Heart right ventricle (tissue), 16 donors: ENCODE measurements at regions not wholly inside any gene's neighbourhood (a gene's known extent, or its start where the extent isn't known, plus 50 kb on each side); places are given as distances from the start of the nearest gene placed in this dataset.

Experiments used
- ATAC-seq, 8 donors: fragments of 200-7000 bp; cut with Tn5 transposase; one replicate each; pipeline ENCODE4 v1.9.1; 2020; ENCODE audit warnings: mild to moderate bottlenecking in 8 of 8, moderate library complexity in 8 of 8, moderate number of reproducible peaks in 1 of 8
- DNase-seq, 2 donors: peaks; one replicate each; pipeline ENCODE4 v3.0.0-alpha.2; 2020
- H3K27ac ChIP-seq, 10 donors: fragments of 200-600 bp; sonication (generic) in 2 of 10; one replicate each; pipeline versions ENCODE4 v1.5.0 to v1.8.0; 2020 to 2022; ENCODE audit warnings: mild to moderate bottlenecking in 3 of 10
- H3K27me3 ChIP-seq, 7 donors: fragments of 200-600 bp; one replicate each; pipeline ENCODE4 v1.8.0; 2021 to 2022; ENCODE audit warnings: mild to moderate bottlenecking in 2 of 7
- H3K36me3 ChIP-seq, 9 donors: fragments of 200-600 bp; sonication (generic) in 1 of 9; one replicate each; pipeline versions ENCODE4 v1.5.0 to v1.8.0; 2020 to 2022; ENCODE audit warnings: mild to moderate bottlenecking in 2 of 9
- H3K4me1 ChIP-seq, 9 donors: fragments of 200-600 bp; sonication (generic) in 1 of 9; one replicate each; pipeline versions ENCODE4 v1.5.0 to v1.8.0; 2020 to 2022; ENCODE audit warnings: mild to moderate bottlenecking in 4 of 9
- H3K4me3 ChIP-seq, 10 donors: fragments of 200-600 bp; sonication (generic) in 2 of 10; one replicate each; pipeline versions ENCODE4 v1.5.0 to v1.8.0; 2020 to 2022; ENCODE audit warnings: mild to moderate bottlenecking in 7 of 10, moderate library complexity in 2 of 10
- H3K9me3 ChIP-seq, 11 donors: fragments of 200-600 bp in 10 of 11; sonication (generic) in 2 of 11; one replicate each; pipeline versions ENCODE4 v1.5.0 to v1.8.0; 2013 to 2022; ENCODE audit warnings: mild to moderate bottlenecking in 2 of 11, control low read depth in 1 of 11, moderate library complexity in 1 of 11
- WGBS, 2 donors: extraction: QIAGEN DNeasy Blood & Tissue Kit; methylation state at CpG; one replicate each; pipeline ENCODE4 v1.1.7; 2013; ENCODE audit warnings: inconsistent platforms in 1 of 2; 5-methylcytosine and 5-hydroxymethylcytosine counted together
- intact Hi-C, 10 donors: fragments of 100-400 bp; cut with DNase I; formaldehyde crosslinking; loops; one replicate each; pipeline versions ENCODE4 v1.11.1 to v1.14.2; 2022
- TF ChIP-seq, protein P1 (sequence below), 9 donors: fragments of 200-600 bp; sonication (generic) in 2 of 9; IDR thresholded peaks; one replicate each; pipeline versions ENCODE4 v1.5.0 to v1.8.0; 2021 to 2022; ENCODE audit warnings: antibody characterized with exemption in 9 of 9, mild to moderate bottlenecking in 5 of 9, moderate library complexity in 1 of 9
- donor health status: Arrhythmogenic right ventricular cardiomyopathy.
- donor health status: ischemic (EF 13 %, LVEDD 7.1; RV severe dilation, severe dysfunction).
- donor health status: healthy with polysubstance abuse.
- donor health status: DM: no; HTN: yes; CAD: no.
- donor health status: DM: no; HTN: no; CAD: no.
- donor health status: ischemic (EF 25% LVEDD 6.9; RV normal size, moderate dysfunction).
- donor health status: ischemic (EF 25% LVEDD 5.7; RV mildly dilated, moderate dysfunction).
- donor health status: healthy.
- donor health status: DM: yes; HTN: yes; CAD: no.
- donor health status: Ischemic cardiomyopathy.
- donor health status: ischemic (EF 35%, LVEDD 5.7; RV mildly dilated, moderate dysfunction).
- donor health status: nonischemic (EF 11% LVEDD 7.7; RV severe dilation, severe dysfunction).
- donor health status: DM: yes; HTN: yes; CAD: no.
- donor health status: PGD.
- donor health status: ischemic (EF 29% LVEDD 5.4; RV normal size, mild dysfunction).
- donor health status: nonischemic (EF 23%, LVEDD 6.1; RV moderate dilation, normal function).

DNA sequence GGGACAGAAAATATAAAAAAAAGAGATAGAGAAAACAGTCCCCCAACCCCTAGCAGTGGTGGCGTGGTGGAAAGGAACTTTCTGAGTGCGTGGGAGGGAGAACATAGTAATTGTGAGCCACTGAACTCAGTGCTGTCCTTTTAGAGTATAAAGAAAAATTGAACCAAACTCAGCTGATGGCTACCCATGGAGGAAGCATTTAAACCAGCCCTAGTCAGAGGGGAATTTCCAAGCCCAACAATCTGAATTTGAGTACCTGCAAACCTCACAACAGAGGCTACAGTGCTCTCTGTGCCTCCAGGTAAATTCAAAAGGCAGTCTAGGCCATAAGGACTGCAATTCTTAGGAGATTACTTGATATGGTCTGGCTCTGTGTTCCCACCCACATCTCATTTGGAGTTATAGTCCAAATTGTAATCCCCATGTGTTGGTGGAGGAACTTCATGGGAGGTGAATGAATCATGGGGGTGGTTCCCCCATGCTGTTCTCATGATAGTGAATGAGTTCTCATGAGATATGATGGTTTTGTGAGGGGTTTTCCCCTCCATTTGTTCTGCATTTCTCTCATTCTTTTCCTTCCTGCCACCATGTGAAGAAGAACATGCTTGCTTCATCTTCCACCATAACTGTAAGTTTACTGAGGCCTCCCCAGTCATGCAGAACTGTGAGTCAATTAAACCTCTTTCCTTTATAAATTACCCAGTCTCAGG, 687.8 kb downstream of the FAM181B start:
- DNase-seq, result no peak
- H3K4me1 ChIP-seq, result no peaks in the 10 kb centered on the region
- H3K36me3 ChIP-seq, result no peaks in the 10 kb centered on the region
- H3K4me3 ChIP-seq, result no peak overlapping the region
- H3K9me3 ChIP-seq, result no peaks in the 10 kb centered on the region
- no peaks in the 10 kb centered on the region for H3K27me3 ChIP-seq
- 91 to 94% methylated on average over 2 of the region's 2 CpGs for WGBS, 2 donors
- no peak for ATAC-seq
- TF ChIP-seq, protein P1, sequence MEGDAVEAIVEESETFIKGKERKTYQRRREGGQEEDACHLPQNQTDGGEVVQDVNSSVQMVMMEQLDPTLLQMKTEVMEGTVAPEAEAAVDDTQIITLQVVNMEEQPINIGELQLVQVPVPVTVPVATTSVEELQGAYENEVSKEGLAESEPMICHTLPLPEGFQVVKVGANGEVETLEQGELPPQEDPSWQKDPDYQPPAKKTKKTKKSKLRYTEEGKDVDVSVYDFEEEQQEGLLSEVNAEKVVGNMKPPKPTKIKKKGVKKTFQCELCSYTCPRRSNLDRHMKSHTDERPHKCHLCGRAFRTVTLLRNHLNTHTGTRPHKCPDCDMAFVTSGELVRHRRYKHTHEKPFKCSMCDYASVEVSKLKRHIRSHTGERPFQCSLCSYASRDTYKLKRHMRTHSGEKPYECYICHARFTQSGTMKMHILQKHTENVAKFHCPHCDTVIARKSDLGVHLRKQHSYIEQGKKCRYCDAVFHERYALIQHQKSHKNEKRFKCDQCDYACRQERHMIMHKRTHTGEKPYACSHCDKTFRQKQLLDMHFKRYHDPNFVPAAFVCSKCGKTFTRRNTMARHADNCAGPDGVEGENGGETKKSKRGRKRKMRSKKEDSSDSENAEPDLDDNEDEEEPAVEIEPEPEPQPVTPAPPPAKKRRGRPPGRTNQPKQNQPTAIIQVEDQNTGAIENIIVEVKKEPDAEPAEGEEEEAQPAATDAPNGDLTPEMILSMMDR (IDR thresholded peaks at IDR 0.05), result no peak
- H3K27ac ChIP-seq, result no peak overlapping the region
- intact Hi-C loops, result no loop called here

DNA sequence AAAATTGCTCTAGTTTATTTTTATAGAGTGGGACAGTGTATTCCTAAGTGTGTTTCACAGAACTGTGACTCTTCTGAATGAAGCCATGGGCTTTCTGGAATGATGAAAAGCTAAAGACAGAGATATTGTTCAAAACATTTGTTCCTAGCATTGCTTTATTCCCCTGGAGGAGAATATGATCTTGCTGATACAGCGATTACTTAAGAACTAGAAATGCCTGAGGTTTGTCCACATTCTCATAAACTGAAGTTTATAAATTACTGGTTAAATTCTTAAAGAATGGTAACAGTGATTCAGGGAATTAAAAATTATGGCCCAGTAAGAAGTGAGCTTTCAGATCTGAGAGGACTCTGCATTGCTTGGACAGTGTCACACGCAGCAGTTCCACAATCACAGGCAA, 690.3 kb downstream of the FAM181B start:
- H3K4me3 ChIP-seq, result no peak overlapping the region
- ATAC-seq (no peak), DNase-seq (no peak)
- WGBS, 2 donors, result 65 to 70% methylated on average over 2 of the region's 2 CpGs
- intact Hi-C loops, result no loop called here
- H3K27me3 ChIP-seq, result no peaks in the 10 kb centered on the region
- H3K36me3 ChIP-seq, result no peaks in the 10 kb centered on the region
- TF ChIP-seq, protein P1 (IDR thresholded peaks at IDR 0.05), result no peak
- no peak overlapping the region for H3K27ac ChIP-seq
- no peaks in the 10 kb centered on the region for H3K4me1 ChIP-seq
- no peaks in the 10 kb centered on the region for H3K9me3 ChIP-seq

DNA sequence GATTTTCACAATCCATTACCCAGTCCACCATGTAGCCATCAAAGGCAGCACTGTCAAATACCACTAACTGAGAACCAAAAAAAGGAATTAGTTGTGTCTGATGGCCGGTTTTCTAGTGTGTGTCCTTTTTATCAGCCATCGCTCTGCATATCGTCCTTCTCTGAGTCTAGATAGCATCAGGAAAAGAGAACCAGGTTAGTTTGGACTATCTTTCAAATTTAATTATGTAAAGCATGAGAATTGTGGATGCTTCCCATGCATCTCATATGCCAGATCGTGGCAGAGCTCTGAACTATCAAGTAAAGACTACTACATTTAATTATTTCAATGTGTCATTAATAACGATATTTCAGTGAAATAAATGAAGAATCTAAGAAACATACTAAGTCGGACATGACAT, 691.9 kb downstream of the FAM181B start:
- Histone ChIP-seq H3K9me3 (no peaks in the 10 kb centered on the region), H3K27ac (no peak overlapping the region)

DNA sequence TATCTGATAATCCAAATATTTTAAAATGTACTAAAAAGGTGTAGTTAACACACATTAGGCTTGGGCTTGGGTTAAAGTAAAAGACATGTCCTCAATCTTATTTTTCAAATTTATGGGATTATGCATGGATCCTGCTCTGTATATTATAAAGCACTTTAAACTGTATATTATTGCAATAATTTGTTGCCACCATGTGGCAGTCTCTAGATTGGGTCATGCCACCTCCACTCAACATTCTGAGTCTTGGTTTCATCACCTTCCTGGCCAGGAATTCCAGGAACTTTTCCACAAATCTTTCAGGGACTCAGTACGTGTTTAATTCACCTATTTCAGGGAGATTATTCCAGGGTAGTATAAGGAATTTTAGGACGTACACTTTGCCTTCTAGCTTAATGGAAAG, 695.5 kb downstream of the FAM181B start:
- 43 to 45% methylated on average over 2 of the region's 2 CpGs for WGBS, 2 donors
- DNase-seq, result no peak
- no peak for ATAC-seq

More for the DNA sequence above, 691.9 kb downstream of the FAM181B start:
- WGBS, 2 donors, result 80 to 83% methylated on average over 6 of the region's 6 CpGs
- no peak for DNase-seq
- no peak overlapping the region for H3K4me3 ChIP-seq
- no peaks in the 10 kb centered on the region for H3K4me1 ChIP-seq
- intact Hi-C loops, result no loop called here
- H3K27me3 ChIP-seq, result no peaks in the 10 kb centered on the region
- ATAC-seq, result no peak
- no peaks in the 10 kb centered on the region for H3K36me3 ChIP-seq
- TF ChIP-seq, protein P1 (IDR thresholded peaks at IDR 0.05), result no peak

More for the DNA sequence above, 695.5 kb downstream of the FAM181B start:
- Histone ChIP-seq H3K27ac (no peak overlapping the region), H3K4me1 (no peaks in the 10 kb centered on the region), H3K4me3 (no peak overlapping the region), H3K36me3 (no peaks in the 10 kb centered on the region), H3K9me3 (no peaks in the 10 kb centered on the region), H3K27me3 (no peaks in the 10 kb centered on the region)
- TF ChIP-seq, protein P1 (IDR thresholded peaks at IDR 0.05), result peak in 1 of 9 donors; percentile 11
- intact Hi-C loops, result no loop called here
